Ramos (cell line): ENCODE measurements at regions not wholly inside any gene's neighbourhood (a gene's known extent, or its start where the extent isn't known, plus 50 kb on each side); places are given as distances from the start of the nearest gene placed in this dataset.

Experiments used
- in situ Hi-C: fragments of 300-500 bp; cut with MboI; formaldehyde crosslinking; loops from one replicate; pipeline ENCODE4 v1.14.3; 2022; ENCODE audit warnings: low sequenced_read_pairs; ENCODE audit not compliant: unreplicated experiment

DNA sequence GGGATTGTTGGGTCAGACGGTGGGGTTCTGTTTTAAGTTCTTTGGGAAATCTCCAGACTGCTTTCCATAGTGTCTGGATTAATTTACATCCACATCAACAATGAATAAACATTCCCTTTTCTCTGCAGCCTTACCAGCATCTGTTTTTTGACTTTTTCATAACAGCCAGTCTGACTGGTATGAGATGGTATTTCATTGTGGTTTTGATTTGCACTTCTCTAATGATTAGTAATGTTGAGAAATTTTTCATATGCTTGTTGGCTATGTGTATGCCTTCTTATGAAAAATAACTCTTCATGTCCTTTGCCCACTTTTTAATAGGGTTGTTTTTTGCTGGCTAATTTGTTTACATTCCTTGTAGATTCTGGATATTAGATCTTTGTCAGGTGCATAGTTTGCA is 140.8 kb upstream of the CNTN1 start:
- in situ Hi-C loops, result no loop called here

DNA sequence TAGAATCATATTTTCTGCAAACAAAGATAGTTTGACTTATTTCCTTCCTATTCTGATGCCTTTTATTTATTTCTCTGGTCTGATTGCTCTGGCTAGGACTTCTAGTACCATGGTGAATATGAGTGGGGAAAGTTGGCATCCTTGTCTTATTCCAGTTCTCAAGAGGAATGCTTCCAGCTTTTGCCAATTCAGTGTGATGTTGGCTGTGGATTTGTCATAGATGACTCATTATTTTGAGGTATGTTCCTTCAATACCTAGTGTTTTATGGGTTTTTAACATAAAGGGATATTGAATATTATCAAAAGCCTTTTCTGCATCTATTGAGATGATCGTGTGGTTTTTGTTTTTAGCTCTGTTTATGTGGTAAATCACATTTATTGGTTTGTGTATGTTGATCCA is 139.4 kb upstream of the CNTN1 start:
- in situ Hi-C loops, result no loop called here

- in situ Hi-C loops, result no loop called here
Observed at GRCh38 chr12:40557980-40558379, 134.3 kb upstream of the CNTN1 start.

DNA sequence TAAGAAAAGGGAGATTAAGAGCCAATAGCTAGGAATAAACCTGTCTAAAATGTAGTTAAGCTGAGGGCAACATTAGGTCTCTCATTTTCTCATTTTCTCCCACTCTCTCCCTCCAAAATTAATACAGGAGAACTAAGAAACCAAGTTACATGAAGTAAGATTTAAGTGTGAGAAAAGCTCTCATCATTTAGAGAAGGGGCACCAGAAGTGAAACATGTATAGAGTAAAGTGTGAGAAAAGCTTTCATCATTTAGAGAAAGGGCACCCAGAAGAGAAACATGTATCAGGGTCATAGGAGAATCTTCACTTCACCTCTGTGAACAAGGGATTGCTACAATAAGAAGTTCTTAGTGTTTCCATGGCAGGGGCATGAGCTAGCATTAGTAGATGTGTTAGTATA is 132.4 kb upstream of the CNTN1 start:
- in situ Hi-C loops, result no loop called here

DNA sequence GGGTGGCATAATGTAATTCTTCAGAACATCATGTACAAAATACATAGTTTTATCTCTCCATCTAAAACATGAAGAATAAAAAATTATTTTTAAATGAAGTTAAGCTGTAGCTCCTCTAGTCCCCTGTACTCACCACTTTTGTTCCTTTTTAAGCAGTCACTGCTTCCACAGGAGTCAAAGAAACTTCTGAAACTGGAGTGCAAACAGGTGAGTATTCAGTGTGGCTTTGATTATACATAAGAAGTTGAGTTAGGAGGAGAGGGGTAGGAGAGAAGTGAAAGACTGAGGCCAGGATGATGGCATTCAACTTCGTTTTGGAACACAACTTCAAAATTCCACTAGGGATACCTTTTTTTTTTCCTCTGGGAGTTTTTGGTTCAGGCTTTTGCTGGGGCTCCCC is 131.4 kb upstream of the CNTN1 start:
- in situ Hi-C loops, result no loop called here

GRCh38 chr12:40561395-40561966 is 130.8 kb upstream of the CNTN1 start:
- in situ Hi-C loops, result no loop called here

GRCh38 chr12:40565029-40565633 is 127.1 kb upstream of the CNTN1 start:
- in situ Hi-C loops, result no loop called here

DNA sequence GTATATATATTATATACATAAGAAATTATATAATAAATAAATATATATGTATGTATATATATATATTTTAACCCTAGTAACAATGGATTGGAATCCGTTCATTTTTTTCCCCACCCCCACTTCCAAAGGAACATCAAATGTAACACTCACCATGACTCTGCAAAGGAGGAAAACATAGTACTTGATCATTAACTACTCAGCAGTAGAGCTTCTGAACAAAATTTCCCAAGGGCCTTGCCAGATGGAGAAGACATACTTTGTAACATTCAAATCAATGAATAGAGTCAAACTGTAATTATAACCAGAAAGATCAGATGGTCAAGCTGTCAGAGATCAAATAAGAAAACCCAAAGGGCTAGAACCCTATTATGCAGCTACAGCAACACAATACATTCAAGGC is 126.0 kb upstream of the CNTN1 start:
- in situ Hi-C loops, result no loop called here

- in situ Hi-C loops, result no loop called here
Observed at GRCh38 chr12:40569626-40570179, 122.5 kb upstream of the CNTN1 start.

DNA sequence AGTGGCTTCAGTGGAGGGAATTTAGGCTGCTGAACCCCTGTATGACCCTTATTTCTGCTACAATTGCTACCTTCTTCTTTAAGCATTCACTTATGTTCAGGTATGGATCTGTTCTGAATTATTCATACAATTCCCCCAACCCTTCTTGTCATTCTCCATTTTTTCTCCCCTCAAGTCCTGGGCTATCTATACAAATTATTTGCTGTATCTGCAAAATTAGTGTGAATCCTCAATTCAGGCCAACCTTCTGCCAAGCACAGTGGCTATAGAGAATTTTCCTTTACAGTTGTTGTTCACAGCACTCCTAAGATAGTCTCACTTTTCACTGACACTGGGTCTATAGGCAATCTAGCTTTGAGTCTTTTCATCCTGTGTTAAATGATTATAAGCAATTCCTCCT is 119.2 kb upstream of the CNTN1 start:
- in situ Hi-C loops, result no loop called here

GRCh38 chr12:40575987-40576386 is 116.3 kb upstream of the CNTN1 start:
- in situ Hi-C loops, result no loop called here

DNA sequence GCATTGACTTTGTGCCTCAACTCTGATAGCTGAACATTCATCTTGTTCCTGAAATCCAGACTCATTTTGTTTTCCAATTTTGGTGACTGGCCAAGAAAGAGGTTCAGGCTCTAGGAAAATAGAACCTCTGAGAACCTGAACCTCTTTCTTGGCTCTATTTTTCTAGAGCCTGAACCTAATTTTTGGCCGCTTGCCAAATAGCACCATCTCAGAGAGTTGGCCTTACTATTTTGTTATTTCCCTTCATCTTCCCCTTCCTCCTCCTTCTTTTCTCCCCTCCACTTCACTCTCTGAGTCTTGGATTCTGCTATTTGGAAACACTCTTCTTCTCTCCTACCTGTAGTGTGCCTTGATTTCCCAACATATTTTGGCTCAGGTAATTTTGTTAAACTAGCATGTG is 114.4 kb upstream of the CNTN1 start:
- in situ Hi-C loops, result no loop called here

DNA sequence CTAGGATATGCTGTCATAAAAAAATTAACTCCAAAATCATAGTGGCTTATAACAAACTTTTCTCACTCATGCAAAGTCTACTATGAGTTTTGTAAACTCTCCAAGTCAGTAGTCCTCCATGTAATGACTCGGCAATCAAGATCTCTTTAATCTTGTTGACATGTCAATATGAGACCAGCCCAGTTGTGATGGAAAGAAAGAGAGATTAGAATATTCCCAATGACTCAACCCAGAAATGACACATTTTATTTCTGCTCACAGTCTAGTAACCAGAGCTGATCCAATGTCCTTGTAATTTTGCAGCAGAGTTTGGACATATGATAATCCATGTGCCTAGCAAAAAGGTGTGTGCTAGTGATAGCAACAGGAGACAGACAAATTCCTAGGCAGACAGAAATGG is 112.6 kb upstream of the CNTN1 start:
- in situ Hi-C loops, result no loop called here

DNA sequence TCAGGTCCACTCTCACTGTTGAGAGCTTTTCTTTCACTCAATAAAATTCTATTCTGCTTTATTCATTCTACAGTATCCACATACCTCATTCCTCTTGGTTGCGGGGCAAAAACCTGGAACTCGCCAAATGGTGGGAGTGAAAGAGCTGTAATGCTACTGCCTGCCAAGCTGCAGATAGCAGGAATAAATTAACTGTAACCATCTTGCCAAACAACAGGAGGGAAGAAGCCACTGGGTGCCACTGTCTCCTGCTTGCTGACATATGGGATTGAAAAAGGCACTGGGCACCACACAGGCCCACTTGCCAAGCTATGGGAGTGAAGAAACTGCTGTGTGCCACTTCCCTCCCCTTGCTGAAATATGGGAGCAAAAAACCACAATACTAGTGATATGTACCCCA is 111.9 kb upstream of the CNTN1 start:
- in situ Hi-C loops, result no loop called here

GRCh38 chr12:40581889-40582288 is 110.3 kb upstream of the CNTN1 start:
- in situ Hi-C loops, result no loop called here

GRCh38 chr12:40583743-40584142 is 108.5 kb upstream of the CNTN1 start:
- in situ Hi-C loops, result no loop called here

GRCh38 chr12:40584763-40585162 is 107.5 kb upstream of the CNTN1 start:
- in situ Hi-C loops, result no loop called here

DNA sequence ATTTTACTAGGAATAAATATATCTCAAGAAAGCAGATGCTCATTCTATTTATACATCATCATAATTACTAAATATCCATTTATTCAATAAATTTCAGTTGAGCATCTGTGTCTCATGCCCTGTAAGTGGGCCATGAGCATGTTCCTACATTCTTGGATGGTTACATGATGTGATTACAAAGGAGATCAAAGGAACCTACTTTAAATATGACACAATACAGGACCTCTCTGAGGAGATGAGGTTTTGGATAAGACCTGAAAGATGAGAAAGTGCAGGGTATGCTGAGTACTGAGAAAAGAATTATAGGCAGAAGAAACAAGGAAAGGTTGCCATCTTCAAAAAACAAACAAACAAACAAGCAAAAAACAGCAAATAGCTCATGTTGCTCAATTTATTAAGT is 105.4 kb upstream of the CNTN1 start:
- in situ Hi-C loops, result no loop called here

DNA sequence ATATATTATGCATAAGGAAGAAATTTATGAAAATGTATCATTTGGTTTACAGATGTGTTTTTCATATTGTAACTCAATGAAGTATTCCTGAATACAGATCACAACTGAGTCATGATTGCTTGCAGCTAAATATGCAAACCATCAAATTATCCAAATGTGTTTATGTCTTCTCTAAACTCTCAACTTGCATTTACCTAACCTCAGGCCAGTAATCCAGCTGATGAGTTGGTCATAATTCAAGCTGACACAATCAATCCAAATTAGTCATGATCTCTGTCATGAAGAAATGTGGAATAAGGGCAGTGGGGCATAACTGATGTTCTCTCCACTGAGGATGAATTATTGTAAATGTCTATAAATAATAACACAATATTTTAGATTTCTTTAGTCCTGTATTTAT is 104.8 kb upstream of the CNTN1 start:
- in situ Hi-C loops, result no loop called here

DNA sequence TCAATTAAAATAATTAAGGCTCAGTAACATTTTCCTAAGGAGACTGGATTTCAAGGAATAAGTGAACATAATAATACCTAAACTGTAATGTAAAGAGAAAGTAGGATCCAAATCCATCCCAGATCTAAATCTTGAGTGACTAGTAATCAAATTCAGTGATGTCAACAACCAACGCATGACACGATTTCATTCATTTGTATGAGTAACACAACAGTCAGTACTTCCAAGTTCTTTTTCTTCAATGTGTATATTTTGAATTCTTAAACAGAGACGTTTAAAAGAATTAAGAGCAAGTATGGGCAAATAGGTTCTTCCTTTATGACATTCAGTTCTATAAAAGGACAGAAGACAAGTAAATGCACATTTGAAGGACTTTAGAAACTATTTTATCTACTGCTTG is 104.3 kb upstream of the CNTN1 start:
- in situ Hi-C loops, result no loop called here

DNA sequence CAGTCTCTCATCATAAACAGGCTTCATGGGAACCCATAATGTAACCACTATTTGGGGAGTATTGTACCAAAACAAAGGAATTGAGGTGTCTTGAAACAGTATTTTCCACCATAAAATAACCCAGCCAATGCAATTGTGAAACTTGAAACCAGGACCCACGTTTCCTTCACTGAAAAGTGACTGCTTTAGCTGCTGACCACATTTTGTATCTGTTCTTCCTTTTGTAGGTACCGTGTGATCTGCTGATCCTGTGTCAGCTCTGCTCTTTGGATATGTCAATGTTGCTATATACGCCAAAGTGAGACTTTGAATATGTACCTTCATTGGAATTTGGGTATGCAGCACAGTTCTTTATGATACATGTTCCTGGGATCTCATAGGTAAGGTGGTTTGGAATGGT is 95.1 kb upstream of the CNTN1 start:
- in situ Hi-C loops, result no loop called here

DNA sequence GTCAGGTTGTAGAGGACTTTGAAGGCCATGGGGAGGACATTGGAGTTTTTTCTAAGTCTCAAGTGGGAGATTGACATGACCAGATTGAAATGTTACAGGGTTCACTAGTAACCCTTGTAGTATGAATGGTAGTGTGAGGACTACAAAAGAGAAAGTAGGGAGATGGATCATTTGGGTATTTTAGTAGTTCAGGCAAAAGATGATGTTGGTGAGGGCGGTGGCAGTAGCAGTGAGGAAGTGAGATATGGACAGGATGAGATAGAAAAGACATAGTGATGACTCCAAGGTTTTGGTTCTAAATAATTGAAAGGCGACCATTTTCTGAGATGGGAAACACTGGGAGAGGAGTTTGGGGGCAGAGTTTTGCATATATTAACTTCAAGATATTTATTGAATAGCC is 94.2 kb upstream of the CNTN1 start:
- in situ Hi-C loops, result no loop called here
